Pancreas (tissue), 10 donors: ENCODE measurements at regions not wholly inside any gene's neighbourhood (a gene's known extent, or its start where the extent isn't known, plus 50 kb on each side); places are given as distances from the start of the nearest gene placed in this dataset.

Source experiments
- ATAC-seq, 4 donors: fragments of 200-7000 bp; cut with Tn5 transposase; one replicate each; pipeline versions ENCODE4 v1.8.0 to v1.9.1; 2020; ENCODE audit warnings: mild to moderate bottlenecking in 4 of 4, moderate library complexity in 4 of 4
- DNase-seq, 6 donors: peaks; one replicate each; pipeline ENCODE4 v3.0.0-alpha.2; 2020
- FAIRE-seq: peaks from 2 replicates; lab custom pipeline; 2012; peaks lifted over from hg19 to GRCh38; lab: Jason Lieb, UNC
- H3K27ac ChIP-seq, 4 donors: fragments of 200-600 bp; sonication (generic); 1 replicate in 3 of 4; 2 replicates in 1 of 4; pipeline versions ENCODE4 v1.5.0 to v1.8.0; 2020
- H3K27me3 ChIP-seq, 4 donors: fragments of 200-600 bp; one replicate each; pipeline ENCODE4 v1.8.0; 2021
- H3K36me3 ChIP-seq, 3 donors: fragments of 200-600 bp; sonication (generic) in 1 of 3; one replicate each; pipeline versions ENCODE4 v1.5.0 to v1.8.0; 2020 to 2021
- H3K4me1 ChIP-seq, 3 donors: fragments of 200-600 bp; one replicate each; pipeline ENCODE4 v1.8.0; 2021
- H3K4me3 ChIP-seq, 4 donors: fragments of 200-600 bp; sonication (generic) in 2 of 4; one replicate each; pipeline versions ENCODE4 v1.5.0 to v1.8.0; 2020 to 2021
- H3K9me3 ChIP-seq, 4 donors: fragments of 200-600 bp; one replicate each; pipeline ENCODE4 v1.8.0; 2021
- WGBS, 2 donors: extraction: QIAGEN DNeasy Blood & Tissue Kit; methylation state at CpG; one replicate each; pipeline ENCODE4 v1.1.7; 2013; 5-methylcytosine and 5-hydroxymethylcytosine counted together
- intact Hi-C, 3 donors: fragments of 100-400 bp; cut with DNase I; formaldehyde crosslinking; loops; one replicate each; pipeline versions ENCODE4 v1.11.1 to v1.14.2; 2022
- TF ChIP-seq, protein P1 (sequence below), 4 donors: fragments of 200-600 bp; sonication (generic) in 3 of 4; IDR thresholded peaks; one replicate each; pipeline versions ENCODE4 v1.5.0 to v1.8.0; 2021; ENCODE audit warnings: antibody characterized with exemption in 4 of 4
- donor health status: healthy with polysubstance abuse.
- donor health status: DM: no; HTN: no; CAD: no; lungs with moderate emphysema.
- donor health status: DM: no; HTN: no; CAD: no.
- donor health status: control.
- donor health status: control.
- donor health status: Bipolar disorder and iron deficiency.
- donor health status: DM: yes; HTN: yes; CAD: no.
- donor health status: DM: no; HTN: no; CAD: no.
- donor health status: DM: no; HTN: no; CAD: no.
- donor health status: DM: yes; HTN: yes; CAD: no.

GRCh38 chr2:78908973-78909372, 116.5 kb upstream of the REG3G start:
- Histone ChIP-seq H3K36me3 (no peaks in the 10 kb centered on the region), H3K9me3 (no peaks in the 10 kb centered on the region), H3K27me3 (no peaks in the 10 kb centered on the region), H3K4me1 (no peaks in the 10 kb centered on the region), H3K27ac (no peak overlapping the region), H3K4me3 (no peak overlapping the region)
- DNase-seq (no peak), ATAC-seq (no peak), FAIRE-seq (no peak)
- TF ChIP-seq, protein P1, sequence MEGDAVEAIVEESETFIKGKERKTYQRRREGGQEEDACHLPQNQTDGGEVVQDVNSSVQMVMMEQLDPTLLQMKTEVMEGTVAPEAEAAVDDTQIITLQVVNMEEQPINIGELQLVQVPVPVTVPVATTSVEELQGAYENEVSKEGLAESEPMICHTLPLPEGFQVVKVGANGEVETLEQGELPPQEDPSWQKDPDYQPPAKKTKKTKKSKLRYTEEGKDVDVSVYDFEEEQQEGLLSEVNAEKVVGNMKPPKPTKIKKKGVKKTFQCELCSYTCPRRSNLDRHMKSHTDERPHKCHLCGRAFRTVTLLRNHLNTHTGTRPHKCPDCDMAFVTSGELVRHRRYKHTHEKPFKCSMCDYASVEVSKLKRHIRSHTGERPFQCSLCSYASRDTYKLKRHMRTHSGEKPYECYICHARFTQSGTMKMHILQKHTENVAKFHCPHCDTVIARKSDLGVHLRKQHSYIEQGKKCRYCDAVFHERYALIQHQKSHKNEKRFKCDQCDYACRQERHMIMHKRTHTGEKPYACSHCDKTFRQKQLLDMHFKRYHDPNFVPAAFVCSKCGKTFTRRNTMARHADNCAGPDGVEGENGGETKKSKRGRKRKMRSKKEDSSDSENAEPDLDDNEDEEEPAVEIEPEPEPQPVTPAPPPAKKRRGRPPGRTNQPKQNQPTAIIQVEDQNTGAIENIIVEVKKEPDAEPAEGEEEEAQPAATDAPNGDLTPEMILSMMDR (IDR thresholded peaks at IDR 0.05): no peak
- intact Hi-C loops: no loop called here
- WGBS, 2 donors: 79 to 85% methylated on average over 4 of the region's 4 CpGs

GRCh38 chr2:78910376-78910775, 115.1 kb upstream of the REG3G start:
- no peak for FAIRE-seq
- intact Hi-C loops: no loop called here
- ATAC-seq: no peak
- Histone ChIP-seq H3K27me3 (no peaks in the 10 kb centered on the region), H3K36me3 (no peaks in the 10 kb centered on the region), H3K27ac (no peak overlapping the region), H3K4me3 (no peak overlapping the region), H3K9me3 (no peaks in the 10 kb centered on the region), H3K4me1 (no peaks in the 10 kb centered on the region)
- DNase-seq: no peak
- 64 to 68% methylated on average over 3 of the region's 3 CpGs for WGBS, 2 donors
- TF ChIP-seq, protein P1 (IDR thresholded peaks at IDR 0.05): no peak

DNA sequence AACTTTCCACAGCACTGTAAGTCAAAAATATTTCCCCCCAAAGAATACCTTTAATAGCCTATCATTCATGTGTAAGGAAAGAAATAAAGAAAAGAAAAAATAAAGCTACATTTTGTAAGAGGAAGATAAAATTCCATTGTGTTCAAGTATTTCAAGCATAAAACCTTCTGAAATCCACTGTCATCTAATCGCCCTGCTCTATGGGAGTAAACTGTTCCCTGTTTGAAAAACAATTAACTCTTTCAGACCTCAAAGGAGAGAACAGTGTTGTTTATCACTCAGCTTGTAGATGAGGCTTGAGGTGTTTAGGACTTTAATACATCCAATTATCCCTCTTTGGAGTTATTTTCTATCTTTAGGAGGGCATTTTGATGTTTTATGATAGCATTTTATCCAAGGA, 112.2 kb upstream of the REG3G start:
- Histone ChIP-seq H3K4me1 (no peaks in the 10 kb centered on the region), H3K27ac (no peak overlapping the region), H3K4me3 (no peak overlapping the region), H3K27me3 (no peaks in the 10 kb centered on the region), H3K9me3 (no peaks in the 10 kb centered on the region), H3K36me3 (no peaks in the 10 kb centered on the region)
- no peak for FAIRE-seq
- TF ChIP-seq, protein P1 (IDR thresholded peaks at IDR 0.05): no peak
- no peak for DNase-seq
- intact Hi-C loops: no loop called here
- no peak for ATAC-seq
- 24 to 36% methylated on average over 1 of the region's 1 CpG for WGBS, 2 donors

- TF ChIP-seq, protein P1 (IDR thresholded peaks at IDR 0.05): no peak
- Histone ChIP-seq H3K4me3 (no peak overlapping the region), H3K27ac (no peak overlapping the region), H3K27me3 (no peaks in the 10 kb centered on the region), H3K9me3 (no peaks in the 10 kb centered on the region), H3K36me3 (no peaks in the 10 kb centered on the region), H3K4me1 (no peaks in the 10 kb centered on the region)
- intact Hi-C loops: no loop called here
- FAIRE-seq (no peak), DNase-seq (no peak), ATAC-seq (no peak)
- WGBS, 2 donors: 67 to 81% methylated on average over 2 of the region's 2 CpGs
Observed at GRCh38 chr2:78925258-78925657, 100.2 kb upstream of the REG3G start.

DNA sequence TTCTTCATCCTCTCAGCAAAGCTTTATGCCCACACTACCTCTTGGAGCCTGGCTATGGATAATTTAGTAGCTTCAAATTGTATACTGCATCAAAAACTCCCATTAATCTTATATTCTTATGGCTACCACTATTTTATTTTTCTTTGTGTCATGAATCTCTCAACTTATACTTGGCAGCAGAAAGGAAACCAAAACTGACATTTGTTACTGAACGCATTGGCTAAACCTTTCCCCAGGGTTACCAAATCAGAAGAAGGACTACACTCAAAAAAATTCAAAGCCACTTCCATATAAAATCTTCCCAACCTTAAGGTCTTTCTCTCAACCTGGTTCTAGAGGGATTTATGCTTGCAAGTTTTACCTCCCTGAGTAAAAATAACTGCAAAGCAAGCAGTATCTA, 97.0 kb upstream of the REG3G start:
- intact Hi-C loops: no loop called here
- FAIRE-seq (no peak), DNase-seq (no peak), ATAC-seq (no peak)
- H3K27ac ChIP-seq: no peak overlapping the region
- no peaks in the 10 kb centered on the region for H3K9me3 ChIP-seq
- H3K4me3 ChIP-seq: no peak overlapping the region
- 75 to 78% methylated on average over 1 of the region's 1 CpG for WGBS, 2 donors
- H3K27me3 ChIP-seq: no peaks in the 10 kb centered on the region
- no peaks in the 10 kb centered on the region for H3K4me1 ChIP-seq
- TF ChIP-seq, protein P1 (IDR thresholded peaks at IDR 0.05): no peak
- no peaks in the 10 kb centered on the region for H3K36me3 ChIP-seq
